ENCODE measurements at regions not wholly inside any gene's neighbourhood (a gene's known extent, or its start where the extent isn't known, plus 50 kb on each side); places are given as distances from the start of the nearest gene placed in this dataset.

DNA sequence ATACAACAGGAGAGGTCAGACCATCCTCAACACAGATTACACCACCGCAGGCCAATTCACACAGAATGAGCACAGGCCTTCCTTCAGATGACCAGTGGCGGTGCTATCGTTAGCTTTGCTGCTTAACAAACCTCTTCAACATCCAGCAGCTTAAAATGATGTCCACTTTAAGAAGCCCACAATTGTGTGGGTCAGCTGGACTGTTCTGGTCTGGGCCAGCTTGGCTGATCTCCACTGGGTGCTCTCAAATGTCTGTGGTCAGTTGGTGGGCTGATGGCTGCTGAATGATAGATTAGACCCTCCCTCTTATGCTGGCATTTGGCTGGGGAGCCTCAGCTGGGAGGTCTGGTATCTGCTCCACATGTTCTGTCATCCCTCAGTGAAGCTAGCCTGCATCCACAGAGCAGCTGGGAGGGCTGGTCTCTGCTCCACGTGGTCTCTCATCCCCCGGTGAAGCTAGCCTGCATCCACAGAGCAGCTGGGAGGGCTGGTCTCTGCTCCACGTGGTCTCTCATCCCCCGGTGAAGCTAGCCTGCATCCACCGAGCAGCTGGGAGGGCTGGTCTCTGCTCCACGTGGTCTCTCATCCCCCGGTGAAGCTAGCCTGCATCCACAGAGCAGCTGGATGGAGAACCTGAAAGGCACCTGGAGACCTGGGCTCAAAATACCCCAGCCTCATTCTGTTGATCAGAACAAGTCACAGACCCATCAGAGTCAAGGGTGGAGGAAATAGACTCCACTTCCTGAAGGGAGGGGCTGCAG, 203.6 kb upstream of the DIO3 start:
- DNase-seq (ENCODE audit: low spot score) = no peak

DNA sequence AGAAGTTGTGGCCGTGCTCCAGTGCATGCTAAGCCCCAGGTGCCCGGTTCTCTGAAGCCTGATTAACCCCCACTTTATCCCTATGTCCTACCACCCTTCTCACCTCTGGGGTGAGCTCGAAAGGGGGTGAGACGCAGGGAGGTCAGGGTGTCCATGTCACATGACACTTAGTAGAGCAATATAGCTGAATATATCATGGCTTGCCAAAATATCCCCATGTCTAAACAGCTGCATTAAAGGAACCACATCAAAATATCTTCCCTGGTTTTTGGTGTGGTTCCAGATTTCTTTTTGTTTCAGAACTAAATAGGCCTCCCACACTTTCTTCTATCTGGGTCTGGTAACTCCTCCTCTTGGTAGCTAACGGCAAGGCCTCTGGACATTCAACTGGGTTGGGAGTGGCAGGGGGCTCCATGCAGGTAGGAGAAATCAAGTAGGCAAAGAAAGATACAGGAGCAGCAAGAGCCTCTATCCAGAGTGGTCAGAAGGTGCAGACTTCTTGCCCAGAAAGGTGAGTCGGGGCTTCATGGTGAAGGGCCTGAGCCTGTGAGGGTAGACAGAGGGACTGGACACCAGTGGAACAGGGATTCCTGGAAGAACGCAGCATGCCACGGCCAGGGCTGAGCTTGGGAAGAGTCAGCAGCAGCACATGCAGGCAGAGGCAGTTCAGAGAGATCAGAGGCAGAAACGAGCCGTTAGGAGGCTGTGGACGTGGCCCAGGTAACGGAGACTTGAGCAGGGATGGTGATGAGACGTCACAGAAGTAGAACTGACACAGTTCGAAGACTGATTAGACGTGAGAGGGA, 202.8 kb upstream of the DIO3 start:
- no peak for DNase-seq (ENCODE audit: low spot score)

DNA sequence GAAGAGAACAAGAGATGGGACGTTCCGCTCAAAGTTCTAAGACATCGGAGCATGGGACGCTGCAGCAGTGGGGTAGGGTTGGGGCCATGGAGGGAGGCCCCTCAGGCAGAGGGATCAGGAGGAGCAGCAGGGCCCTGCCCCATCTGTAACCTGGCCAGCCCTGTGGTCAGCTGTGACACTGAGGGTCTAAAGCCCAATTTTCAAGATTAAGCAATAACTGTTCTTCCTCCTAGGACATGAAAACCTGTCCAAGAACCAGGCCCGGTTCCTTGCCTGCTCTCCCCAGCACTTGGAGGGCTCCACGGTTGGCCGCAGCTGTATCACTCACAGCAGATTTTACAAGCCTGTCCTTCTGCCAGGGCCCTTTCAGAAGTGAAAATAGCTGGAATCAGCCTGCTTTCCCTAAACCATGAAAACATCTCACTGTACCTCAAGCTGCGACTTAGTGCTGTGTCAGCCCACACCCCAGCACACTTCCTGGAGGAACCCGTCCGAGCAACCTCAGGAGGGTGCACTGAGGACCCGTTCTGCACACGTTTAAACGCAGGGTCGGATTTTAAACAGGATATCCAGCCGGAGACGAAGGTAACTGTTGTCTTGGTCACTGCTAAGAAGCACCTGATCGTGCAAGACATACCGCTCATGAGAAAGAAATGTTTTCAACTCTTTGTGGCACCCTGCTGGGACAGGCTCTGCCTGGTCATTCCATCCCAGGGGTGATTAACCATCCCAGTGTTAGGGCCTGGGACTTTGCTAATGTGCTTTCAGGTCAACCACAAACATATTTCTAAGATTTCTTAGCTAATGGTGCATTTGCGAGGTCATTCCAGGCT, 201.9 kb upstream of the DIO3 start:
- no peak for DNase-seq (ENCODE audit: low spot score)

DNA sequence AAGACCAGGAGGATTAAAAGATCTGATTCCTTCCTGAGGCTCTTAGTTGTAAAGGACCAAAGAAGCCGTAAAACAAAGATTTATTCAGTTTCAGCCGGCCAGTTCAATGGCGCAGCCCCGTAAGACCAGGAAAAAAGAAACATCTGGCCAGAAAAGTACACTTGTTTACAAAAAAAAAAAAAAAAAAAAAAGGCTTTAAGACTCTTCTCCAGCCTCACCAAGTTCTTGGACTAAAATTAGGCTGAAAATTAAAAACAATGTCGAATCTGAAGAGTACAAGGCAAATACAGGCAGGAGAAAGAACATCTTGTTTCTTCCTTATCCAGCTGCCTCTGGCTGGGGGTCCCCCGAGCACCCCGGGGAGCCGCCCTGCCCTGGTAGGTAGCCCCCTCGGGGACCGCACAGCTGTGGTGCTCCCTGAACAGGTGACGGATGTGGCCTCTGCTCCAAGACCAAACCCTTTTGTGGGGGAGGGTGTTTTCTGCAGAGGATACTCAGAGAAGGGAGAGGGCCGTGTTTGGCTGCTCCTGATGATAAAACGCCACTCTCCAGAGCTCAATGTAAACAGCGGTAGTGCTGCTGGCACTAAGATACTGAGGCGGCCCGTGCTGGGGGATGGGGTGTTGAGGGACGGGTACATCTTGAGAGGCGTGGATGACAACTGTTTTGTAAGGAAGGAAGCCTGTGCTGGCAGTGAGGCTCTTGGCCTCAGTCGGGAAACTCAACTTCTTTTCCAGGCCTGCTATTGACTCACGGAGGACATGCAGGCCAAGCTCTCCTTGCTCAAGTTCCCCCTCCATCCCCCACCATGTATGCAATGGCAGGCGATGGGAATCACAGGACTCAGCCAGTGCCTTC, 201.0 kb upstream of the DIO3 start:
- DNase-seq (ENCODE audit: low spot score) = no peak

DNA sequence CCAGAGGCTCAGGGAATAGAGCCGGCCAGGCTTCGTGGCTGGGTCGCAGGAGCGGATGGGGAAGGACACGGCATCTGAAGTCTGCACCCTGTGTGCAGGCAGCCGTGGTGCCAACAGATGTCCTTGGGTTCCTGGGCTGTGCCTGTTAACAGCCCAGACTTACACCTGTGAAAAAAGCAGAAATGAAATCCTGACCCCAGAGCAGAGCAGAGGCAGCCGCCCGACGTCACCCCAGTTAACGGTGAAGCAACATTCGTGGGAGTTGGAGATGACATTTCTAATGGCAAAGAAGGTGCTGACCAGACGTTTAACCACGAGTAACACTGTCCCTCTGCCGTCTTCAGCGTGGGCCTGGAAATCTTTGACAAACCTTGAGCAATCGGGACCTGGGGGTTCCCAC, 200.3 kb upstream of the DIO3 start:
- DNase-seq (ENCODE audit: low spot score) = no peak

DNA sequence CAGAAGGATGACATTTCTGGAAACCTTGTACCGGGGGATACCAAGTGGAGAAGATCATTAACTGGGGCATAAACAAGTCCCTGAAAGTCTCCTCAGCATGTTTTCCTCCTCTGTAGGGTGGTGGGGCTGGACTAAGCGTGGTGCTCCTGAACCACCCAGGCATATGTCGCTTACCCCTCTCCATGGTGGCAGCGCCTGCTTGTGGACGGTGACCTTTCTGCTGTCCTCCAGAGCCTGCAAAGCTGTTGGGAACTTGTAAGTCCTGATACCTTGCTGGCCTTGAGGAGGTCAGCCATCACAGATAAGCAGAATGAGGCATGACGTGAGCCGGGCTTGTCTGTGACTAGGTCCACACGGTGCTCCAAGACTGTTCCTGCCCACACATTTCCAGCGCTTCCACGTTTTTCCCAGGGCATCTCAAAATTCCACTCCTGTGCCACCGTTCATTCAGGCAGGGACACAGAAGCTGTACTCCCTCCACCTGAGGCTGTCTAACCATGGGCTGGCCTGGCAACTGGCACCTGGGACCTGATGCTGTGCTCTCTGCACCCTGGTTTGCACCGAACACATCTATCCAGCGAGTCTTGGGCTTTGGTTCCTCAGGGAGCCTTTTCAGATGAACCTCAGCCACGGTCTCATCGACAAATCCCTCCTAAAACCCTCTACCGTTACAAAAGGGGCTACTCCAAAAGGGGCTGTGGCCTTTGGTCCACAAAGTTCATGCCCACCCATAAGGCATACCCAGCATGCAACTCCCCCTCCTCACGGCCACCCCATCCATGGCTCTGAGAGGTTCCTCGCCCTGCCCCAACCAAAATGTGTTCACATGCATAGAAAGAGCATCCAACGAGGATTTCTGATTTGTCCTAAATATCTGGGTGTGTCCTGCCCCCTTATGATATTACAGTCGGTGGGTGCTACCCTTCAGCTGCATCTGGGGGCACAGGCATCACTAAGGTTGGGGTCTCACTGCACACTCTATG, 199.6 kb upstream of the DIO3 start:
- no peak for DNase-seq (ENCODE audit: low spot score)

DNA sequence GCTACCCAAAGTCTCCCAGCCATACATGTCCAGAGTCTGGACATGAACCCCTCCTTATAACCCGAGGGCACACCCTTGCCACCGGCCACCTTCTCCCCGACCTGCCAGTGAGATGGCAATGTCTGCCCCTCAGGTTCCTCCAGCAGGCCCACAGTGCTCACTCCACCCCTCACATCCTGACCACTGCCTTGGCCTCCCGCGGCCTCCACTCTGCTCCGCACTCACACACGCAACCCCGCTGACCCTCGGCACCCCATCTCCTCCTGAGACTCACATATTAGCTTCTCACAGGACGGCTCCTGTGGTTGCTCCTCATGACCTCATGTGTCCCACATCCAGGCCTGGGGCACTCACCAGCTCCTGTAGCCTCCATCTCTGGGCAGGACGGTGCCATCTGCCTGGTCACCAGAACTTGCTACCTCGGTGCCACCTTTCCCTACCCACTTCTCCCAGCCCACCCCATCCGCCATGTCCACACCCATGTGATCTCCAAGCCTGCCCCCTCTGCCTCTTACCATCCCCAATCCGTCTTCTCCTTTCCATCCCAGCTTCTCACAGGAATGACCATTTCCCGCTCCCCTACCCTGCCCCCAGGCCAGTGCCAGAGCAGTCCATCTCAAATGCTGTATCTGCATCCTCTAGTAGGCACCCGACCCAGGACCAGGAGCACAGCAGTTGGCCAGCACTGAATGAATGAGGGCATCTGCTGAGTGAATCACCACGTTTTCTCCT, 198.6 kb upstream of the DIO3 start:
- DNase-seq (ENCODE audit: low spot score) = no peak

DNA sequence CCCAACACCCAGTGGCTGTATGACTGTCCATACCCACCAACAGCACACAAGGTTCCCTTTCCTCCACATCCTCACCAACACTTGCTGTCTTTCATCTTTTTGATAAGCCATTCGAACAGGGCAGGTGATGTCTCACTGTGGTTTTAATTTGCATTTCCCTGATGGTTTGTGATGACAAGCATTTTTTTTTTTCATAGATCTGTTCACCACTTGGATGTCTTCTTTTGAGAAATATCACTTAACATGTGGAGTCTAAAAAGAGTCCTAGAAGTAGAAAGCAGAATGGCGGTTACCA, 198.1 kb upstream of the DIO3 start:
- DNase-seq (ENCODE audit: low spot score) = no peak

DNA sequence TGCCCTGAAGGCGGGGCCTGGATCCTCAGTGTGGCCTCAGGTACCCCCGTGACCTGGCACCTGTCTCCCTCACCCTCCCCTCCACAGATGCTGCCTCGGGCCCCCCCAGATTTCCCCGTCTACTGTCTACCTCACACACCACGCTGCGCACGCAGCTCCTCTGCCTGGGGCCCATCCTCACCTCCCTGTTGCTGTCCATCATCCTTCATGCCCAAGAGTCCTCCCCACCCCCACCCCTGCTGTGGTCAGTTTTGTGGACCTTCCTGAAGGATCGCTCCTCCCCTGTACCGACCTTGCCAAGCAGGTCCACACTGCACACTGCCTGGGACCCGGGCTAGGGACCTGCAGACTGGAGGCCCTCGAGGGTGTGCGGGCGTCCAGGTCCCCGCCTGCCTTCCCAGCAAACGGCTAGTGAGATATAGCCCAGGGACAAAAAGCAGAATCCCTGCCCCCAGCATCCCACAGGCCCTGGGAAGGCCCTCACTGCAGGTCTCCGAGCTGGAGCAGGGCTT, 197.4 kb upstream of the DIO3 start:
- no peak for DNase-seq (ENCODE audit: low spot score)

DNA sequence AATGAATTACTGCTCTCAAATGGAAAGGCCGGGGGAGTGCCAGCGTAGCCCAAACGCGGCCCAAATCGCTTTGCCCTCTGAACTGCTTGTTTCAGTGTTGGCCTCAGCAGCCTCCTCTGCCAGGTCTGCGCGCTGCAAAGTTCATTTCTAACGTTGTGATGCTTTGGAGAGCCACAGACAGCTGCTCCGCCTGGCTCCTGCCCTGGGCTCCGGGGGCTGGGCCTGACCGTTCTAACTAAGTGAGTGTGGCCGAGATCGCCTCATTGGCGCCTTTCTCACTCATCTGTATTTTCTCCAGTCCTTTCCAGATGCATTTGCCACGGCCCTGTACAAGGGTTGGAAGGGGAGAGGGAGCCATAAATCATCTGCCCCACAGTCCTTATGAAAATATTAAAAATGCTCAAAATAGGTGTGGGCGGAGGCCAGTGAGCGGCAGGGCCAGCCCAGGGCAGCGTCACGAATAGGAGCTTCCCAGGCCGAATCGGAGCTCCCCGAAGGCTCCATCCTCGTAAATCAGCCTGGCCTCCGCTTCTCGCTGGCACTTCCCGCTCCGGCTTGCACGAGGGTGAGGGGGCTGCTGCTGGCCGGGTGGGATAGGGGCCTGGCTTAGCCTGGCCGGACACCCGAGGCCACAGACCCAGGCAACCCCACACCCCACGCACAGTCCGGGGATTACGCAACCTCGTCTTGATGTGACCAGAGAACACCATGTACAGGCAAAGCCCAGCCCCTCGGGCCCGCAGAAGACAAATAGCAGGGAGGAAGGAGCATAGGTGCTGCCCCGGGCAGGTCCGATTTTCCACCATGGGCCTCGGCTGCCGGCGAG, 196.6 kb upstream of the DIO3 start:
- DNase-seq (ENCODE audit: low spot score) = no peak

DNA sequence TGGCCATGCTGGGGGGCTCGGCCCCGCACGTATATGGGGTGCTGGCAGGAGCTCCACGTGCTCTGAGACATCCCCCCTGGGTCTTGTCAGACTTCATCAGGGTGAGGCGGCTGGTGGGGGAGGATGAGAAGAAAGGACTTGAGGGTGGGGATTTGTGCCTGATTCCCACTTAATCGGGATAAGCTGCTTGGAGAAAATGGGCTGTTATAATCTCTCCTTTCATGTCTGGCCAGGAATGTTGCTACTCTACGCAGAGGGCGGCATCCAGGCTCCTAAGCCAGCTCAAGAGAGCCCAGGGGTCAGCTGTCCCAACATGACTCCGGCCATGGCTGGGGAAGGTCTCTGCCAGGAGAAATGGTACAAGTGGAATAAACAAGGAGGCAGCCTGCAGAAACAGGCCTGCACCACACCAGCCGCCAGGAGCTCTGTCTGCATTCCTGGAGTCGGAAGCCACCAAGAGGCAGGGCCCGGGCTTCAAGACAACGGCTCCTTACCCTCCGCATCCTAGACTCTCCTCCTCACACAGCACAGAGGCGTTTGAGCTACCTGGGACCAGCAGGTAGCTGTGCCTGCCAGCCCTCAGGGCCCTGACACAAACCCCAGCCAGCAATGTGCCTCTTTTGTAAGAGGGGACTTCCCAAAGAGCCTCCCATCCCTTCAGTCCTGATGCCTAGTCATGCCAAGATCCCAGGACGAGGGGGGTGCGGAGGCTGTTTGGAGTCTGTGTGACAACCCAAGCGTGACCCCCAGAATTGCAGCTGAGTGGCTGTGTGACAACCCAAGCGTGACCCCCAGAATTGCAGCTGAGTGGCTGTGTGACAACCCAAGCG, 195.8 kb upstream of the DIO3 start:
- no peak for DNase-seq (ENCODE audit: low spot score)

DNA sequence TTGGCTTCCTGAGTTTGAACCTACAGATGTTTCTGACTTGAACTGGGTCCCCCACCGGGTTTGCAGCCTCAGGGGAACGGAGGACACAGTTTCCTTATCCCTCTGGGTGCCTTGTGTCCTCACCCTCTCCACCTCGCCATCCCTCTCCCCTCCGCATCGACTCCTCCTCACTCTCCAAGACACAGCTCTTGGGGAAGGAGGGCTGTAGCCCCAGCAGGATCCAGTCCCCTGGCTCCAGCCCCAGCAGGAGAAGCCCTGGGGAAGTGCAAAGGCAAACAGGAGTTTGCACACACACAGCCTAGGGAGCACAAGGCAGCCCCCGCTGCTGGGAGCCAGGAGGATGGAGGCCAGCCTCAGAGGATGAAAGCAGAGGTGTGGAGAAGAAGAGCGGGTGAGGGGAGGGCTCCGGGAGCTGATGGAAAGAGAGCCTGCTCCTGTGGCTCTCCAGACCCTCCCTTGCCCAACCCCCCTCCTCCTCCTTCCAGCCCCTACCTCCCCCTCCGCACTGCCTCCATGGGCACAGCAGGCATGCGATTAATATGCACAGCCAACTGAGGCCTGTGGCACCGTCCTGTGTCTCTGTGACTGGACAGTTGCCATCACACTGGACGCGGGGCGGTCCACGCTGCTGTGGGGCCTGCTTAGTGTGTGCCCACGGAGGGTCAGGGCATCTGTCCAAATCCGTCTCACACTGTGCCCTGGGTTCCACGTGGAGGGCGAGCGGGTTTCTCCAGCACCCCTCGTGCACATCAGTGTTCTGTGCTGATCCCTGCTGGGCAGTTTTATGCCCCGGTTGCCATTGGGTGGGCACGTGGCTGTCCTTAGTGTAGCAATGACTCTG, 193.7 kb upstream of the DIO3 start:
- DNase-seq (ENCODE audit: low spot score) = no peak

DNA sequence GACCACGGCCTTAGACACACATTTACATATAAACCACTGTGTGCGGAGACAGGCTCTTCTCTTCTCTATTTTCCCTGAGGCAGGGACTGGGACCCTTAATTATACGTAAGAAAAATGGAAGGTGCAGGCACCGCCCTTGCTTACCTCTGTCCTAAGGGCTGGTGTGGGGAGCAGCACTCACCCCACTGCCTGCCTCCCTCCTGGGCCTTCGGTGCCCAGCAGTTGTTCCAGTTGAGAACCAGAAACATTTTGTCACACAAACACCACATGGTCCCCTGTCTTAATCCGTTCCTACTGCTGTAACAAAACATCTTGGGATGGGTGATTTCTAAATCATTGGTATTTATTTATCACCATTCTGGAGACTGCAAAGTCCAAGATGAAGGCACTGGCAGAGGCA, 192.7 kb upstream of the DIO3 start:
- no peak for DNase-seq (ENCODE audit: low spot score)

DNA sequence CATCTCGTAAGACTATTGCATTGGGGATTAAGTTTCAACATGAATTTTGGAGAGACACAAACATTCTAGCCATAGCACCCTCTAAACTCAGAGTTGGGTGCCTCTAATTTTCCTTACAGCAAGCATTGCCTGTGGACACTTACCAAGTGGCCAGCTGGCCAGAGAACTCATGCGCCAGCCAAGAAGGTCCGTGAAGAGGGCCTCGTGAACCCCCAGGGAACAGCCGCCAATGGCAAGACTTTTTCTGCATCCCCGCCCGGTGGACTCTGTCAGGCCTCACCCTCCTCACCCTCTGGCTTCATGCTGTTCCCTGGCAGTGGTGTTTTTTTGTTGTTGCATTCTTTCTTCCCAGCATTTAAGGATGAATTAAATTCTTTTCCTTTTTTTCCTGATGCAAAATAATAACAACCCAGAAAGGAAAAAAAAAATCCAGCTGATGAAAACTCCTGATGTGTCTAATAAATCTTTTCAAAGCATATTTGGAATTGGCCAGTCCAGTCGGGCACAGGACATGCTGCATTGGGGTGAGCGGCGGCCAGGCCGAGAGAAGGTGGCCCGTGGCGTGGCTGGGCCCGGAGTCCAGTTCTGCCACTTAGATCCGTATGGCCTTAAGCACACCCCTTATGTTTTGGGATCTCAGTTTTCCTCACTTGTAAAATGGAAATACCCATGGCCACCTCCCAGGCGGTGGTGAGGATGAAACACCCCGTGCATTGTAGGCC, 191.9 kb upstream of the DIO3 start:
- no peak for DNase-seq (ENCODE audit: low spot score)

DNA sequence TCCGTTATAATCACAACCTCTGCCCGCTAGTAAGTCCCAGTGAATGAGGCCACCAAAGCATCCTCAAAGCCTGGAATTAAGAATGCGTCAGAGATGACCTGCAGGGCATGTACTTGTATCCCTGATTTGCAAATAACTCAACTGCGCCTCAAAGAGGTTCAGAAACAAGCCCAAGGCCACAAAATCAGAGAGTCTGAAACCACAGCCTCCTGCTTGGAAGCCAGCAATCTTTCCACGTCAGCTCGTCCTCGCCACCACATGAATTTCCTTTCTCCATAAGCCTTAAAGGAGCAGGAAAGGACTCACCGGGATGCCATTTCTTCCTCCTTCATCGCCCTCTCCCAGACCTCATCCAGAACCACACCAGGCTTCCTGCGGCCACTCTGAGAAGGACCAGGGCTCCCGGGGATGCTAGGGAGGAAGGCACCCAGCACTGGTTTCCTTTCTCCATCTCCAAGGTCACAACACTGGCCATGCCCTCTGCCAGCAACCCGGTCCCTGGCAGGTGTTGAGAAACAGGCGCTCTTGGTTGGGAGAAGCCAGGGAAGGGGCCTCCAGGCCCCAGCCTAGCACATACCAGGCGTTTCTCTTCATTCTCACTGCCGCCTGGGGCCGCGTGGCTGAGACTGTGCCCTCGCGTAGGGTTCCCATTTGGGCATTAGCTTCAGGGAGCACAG, 191.2 kb upstream of the DIO3 start:
- DNase-seq (ENCODE audit: low spot score) = no peak

Measured in hematopoietic multipotent progenitor cell treated with erythropoietin and hydrocortisone succinate and interleukin-3 and kit ligand, for 15 days (in vitro differentiated cells).